ENCODE measurements at regions not wholly inside any gene's neighbourhood (a gene's known extent, or its start where the extent isn't known, plus 50 kb on each side); places are given as distances from the start of the nearest gene placed in this dataset.

- Mint-ChIP-seq H3K9me3 (ENCODE audit: low read depth) (no peaks in the 10 kb centered on the region), H3K27me3 (peaks cover 1% of the 10 kb centered on the region), H3K4me3 (no peak overlapping the region), H3K4me1 (no peaks in the 10 kb centered on the region), H3K27ac (no peak overlapping the region), H3K36me3 (ENCODE audit: low read depth) (no peaks in the 10 kb centered on the region)
- intact Hi-C loops (cut with DNase I, micrococcal nuclease), result no loop called here
- DNase-seq (no peak), ATAC-seq (no peak)
- ChIA-PET POLR2A (no interaction called here), CTCF (interaction anchor here (0.5 to 0.9 kb wide), 2 partner anchors 12 to 88 kb away, joined by 3 read pairs; no protein-coding TSS in a partner anchor)
Measured at GRCh38 chr5:98605426-98605825, 168.0 kb upstream of the RGMB start.

GRCh38 chr5:98606961-98607360, 166.5 kb upstream of the RGMB start:
- no peak for DNase-seq
- ATAC-seq, result no peak
- Mint-ChIP-seq H3K27me3 (peaks cover 1% of the 10 kb centered on the region), H3K4me1 (no peaks in the 10 kb centered on the region), H3K27ac (no peak overlapping the region), H3K9me3 (ENCODE audit: low read depth) (no peaks in the 10 kb centered on the region), H3K4me3 (no peak overlapping the region), H3K36me3 (ENCODE audit: low read depth) (no peaks in the 10 kb centered on the region)
- CTCF ChIA-PET, result no interaction called here
- POLR2A ChIA-PET, result interaction anchor here (0.7 kb wide), 1 partner anchor 452 kb away, joined by 3 read pairs; no protein-coding TSS in a partner anchor
- intact Hi-C loops (cut with DNase I, micrococcal nuclease), result no loop called here

- CTCF ChIA-PET, result interaction anchor here (0.6 kb wide), 2 partner anchors 277 to 1196 kb away, joined by 3 read pairs; no protein-coding TSS in a partner anchor
- H3K4me1 Mint-ChIP-seq, result no peaks in the 10 kb centered on the region
- H3K27ac Mint-ChIP-seq, result no peak overlapping the region
- intact Hi-C loops (cut with DNase I, micrococcal nuclease), result no loop called here
- no peaks in the 10 kb centered on the region for H3K9me3 Mint-ChIP-seq (ENCODE audit: low read depth)
- POLR2A ChIA-PET, result no interaction called here
- H3K36me3 Mint-ChIP-seq (ENCODE audit: low read depth), result no peaks in the 10 kb centered on the region
- peaks cover 1% of the 10 kb centered on the region for H3K27me3 Mint-ChIP-seq
- no peak for DNase-seq
- no peak for ATAC-seq
- H3K4me3 Mint-ChIP-seq, result no peak overlapping the region
Measured at GRCh38 chr5:98608052-98608451, 165.4 kb upstream of the RGMB start.

- Mint-ChIP-seq H3K27me3 (no peaks in the 10 kb centered on the region), H3K4me1 (no peaks in the 10 kb centered on the region), H3K36me3 (ENCODE audit: low read depth) (no peaks in the 10 kb centered on the region), H3K4me3 (no peak overlapping the region), H3K9me3 (ENCODE audit: low read depth) (no peaks in the 10 kb centered on the region), H3K27ac (no peak overlapping the region)
- intact Hi-C loops (cut with DNase I, micrococcal nuclease), result no loop called here
- ATAC-seq, result no peak
- ChIA-PET POLR2A (no interaction called here), CTCF (no interaction called here)
- no peak for DNase-seq
Measured at GRCh38 chr5:98614341-98614740, 159.1 kb upstream of the RGMB start.

GRCh38 chr5:98621821-98622220, 151.6 kb upstream of the RGMB start:
- CTCF ChIA-PET, result no interaction called here
- ATAC-seq, result no peak
- no peaks in the 10 kb centered on the region for H3K9me3 Mint-ChIP-seq (ENCODE audit: low read depth)

GRCh38 chr5:98624145-98624880, 149.2 kb upstream of the RGMB start:
- Mint-ChIP-seq H3K27ac (no peak overlapping the region), H3K4me1 (no peaks in the 10 kb centered on the region), H3K9me3 (ENCODE audit: low read depth) (peaks cover 1% of the 10 kb centered on the region), H3K36me3 (ENCODE audit: low read depth) (no peaks in the 10 kb centered on the region), H3K27me3 (peaks cover 5% of the 10 kb centered on the region), H3K4me3 (no peak overlapping the region)
- CTCF ChIA-PET, result no interaction called here
- DNase-seq (no peak), ATAC-seq (no peak)
- intact Hi-C loops (cut with DNase I, micrococcal nuclease), result no loop called here
- POLR2A ChIA-PET, result no interaction called here

More at GRCh38 chr5:98621821-98622220, 151.6 kb upstream of the RGMB start:
- no peaks in the 10 kb centered on the region for H3K36me3 Mint-ChIP-seq (ENCODE audit: low read depth)
- DNase-seq, result no peak
- H3K4me3 Mint-ChIP-seq, result no peak overlapping the region
- POLR2A ChIA-PET, result no interaction called here
- H3K4me1 Mint-ChIP-seq, result no peaks in the 10 kb centered on the region
- H3K27me3 Mint-ChIP-seq, result peaks cover 5% of the 10 kb centered on the region
- no peak overlapping the region for H3K27ac Mint-ChIP-seq
- intact Hi-C loops (cut with DNase I, micrococcal nuclease), result no loop called here

GRCh38 chr5:98627121-98627520, 146.3 kb upstream of the RGMB start:
- Mint-ChIP-seq H3K4me3 (no peak overlapping the region), H3K27ac (no peak overlapping the region), H3K27me3 (peaks cover 5% of the 10 kb centered on the region), H3K9me3 (ENCODE audit: low read depth) (peaks cover 1% of the 10 kb centered on the region), H3K4me1 (no peaks in the 10 kb centered on the region), H3K36me3 (ENCODE audit: low read depth) (no peaks in the 10 kb centered on the region)
- CTCF ChIA-PET, result no interaction called here
- no peak for ATAC-seq
- POLR2A ChIA-PET, result no interaction called here
- no peak for DNase-seq
- intact Hi-C loops (cut with DNase I, micrococcal nuclease), result no loop called here

GRCh38 chr5:98630621-98631020, 142.8 kb upstream of the RGMB start:
- ATAC-seq, result no peak
- no peak for DNase-seq
- H3K4me1 Mint-ChIP-seq, result no peaks in the 10 kb centered on the region
- H3K36me3 Mint-ChIP-seq (ENCODE audit: low read depth), result no peaks in the 10 kb centered on the region
- POLR2A ChIA-PET, result no interaction called here
- intact Hi-C loops (cut with DNase I, micrococcal nuclease), result no loop called here
- H3K27me3 Mint-ChIP-seq, result no peaks in the 10 kb centered on the region
- H3K27ac Mint-ChIP-seq, result no peak overlapping the region
- H3K9me3 Mint-ChIP-seq (ENCODE audit: low read depth), result peaks cover 1% of the 10 kb centered on the region
- CTCF ChIA-PET, result no interaction called here
- no peak overlapping the region for H3K4me3 Mint-ChIP-seq

GRCh38 chr5:98631311-98632054, 142.0 kb upstream of the RGMB start:
- no peak for DNase-seq

GRCh38 chr5:98635656-98636055, 137.8 kb upstream of the RGMB start:
- no peaks in the 10 kb centered on the region for H3K4me1 Mint-ChIP-seq

More at GRCh38 chr5:98631311-98632054, 142.0 kb upstream of the RGMB start:
- Mint-ChIP-seq H3K4me1 (no peaks in the 10 kb centered on the region), H3K4me3 (no peak overlapping the region), H3K36me3 (ENCODE audit: low read depth) (no peaks in the 10 kb centered on the region), H3K9me3 (ENCODE audit: low read depth) (peaks cover 1% of the 10 kb centered on the region), H3K27me3 (no peaks in the 10 kb centered on the region), H3K27ac (no peak overlapping the region)
- ChIA-PET POLR2A (no interaction called here), CTCF (no interaction called here)
- intact Hi-C loops (cut with DNase I, micrococcal nuclease), result no loop called here
- no peak for ATAC-seq

GRCh38 chr5:98637116-98637515, 136.3 kb upstream of the RGMB start:
- ATAC-seq (no peak), DNase-seq (no peak)
- no peaks in the 10 kb centered on the region for H3K27me3 Mint-ChIP-seq
- intact Hi-C loops (cut with DNase I, micrococcal nuclease), result no loop called here
- H3K4me1 Mint-ChIP-seq, result no peaks in the 10 kb centered on the region
- H3K9me3 Mint-ChIP-seq (ENCODE audit: low read depth), result no peaks in the 10 kb centered on the region
- POLR2A ChIA-PET, result no interaction called here
- H3K27ac Mint-ChIP-seq, result no peak overlapping the region
- CTCF ChIA-PET, result no interaction called here
- H3K36me3 Mint-ChIP-seq (ENCODE audit: low read depth), result no peaks in the 10 kb centered on the region
- no peak overlapping the region for H3K4me3 Mint-ChIP-seq

More at GRCh38 chr5:98635656-98636055, 137.8 kb upstream of the RGMB start:
- H3K27ac Mint-ChIP-seq, result no peak overlapping the region
- DNase-seq, result no peak
- ATAC-seq, result no peak
- no peaks in the 10 kb centered on the region for H3K9me3 Mint-ChIP-seq (ENCODE audit: low read depth)
- ChIA-PET CTCF (interaction anchor here (0.9 kb wide), 1 partner anchor 213 kb away, joined by 3 read pairs; no protein-coding TSS in a partner anchor), POLR2A (no interaction called here)
- H3K4me3 Mint-ChIP-seq, result no peak overlapping the region
- no peaks in the 10 kb centered on the region for H3K27me3 Mint-ChIP-seq
- no peaks in the 10 kb centered on the region for H3K36me3 Mint-ChIP-seq (ENCODE audit: low read depth)
- intact Hi-C loops (cut with DNase I, micrococcal nuclease), result no loop called here

- Mint-ChIP-seq H3K27ac (no peak overlapping the region), H3K9me3 (ENCODE audit: low read depth) (no peaks in the 10 kb centered on the region), H3K27me3 (peaks cover under 1% of the 10 kb centered on the region), H3K4me1 (no peaks in the 10 kb centered on the region), H3K4me3 (no peak overlapping the region), H3K36me3 (ENCODE audit: low read depth) (no peaks in the 10 kb centered on the region)
- ATAC-seq (no peak), DNase-seq (no peak)
- POLR2A ChIA-PET, result no interaction called here
- intact Hi-C loops (cut with DNase I, micrococcal nuclease), result no loop called here
- CTCF ChIA-PET, result no interaction called here
Measured at GRCh38 chr5:98637557-98637956, 135.9 kb upstream of the RGMB start.
